ENCODE measurements at regions not wholly inside any gene's neighbourhood (a gene's known extent, or its start where the extent isn't known, plus 50 kb on each side); places are given as distances from the start of the nearest gene placed in this dataset.
"Not testable (repeated sequence)": the region's sequence is repeated elsewhere in the genome, so short reads cannot be mapped to it uniquely, and the experiment has no call there.

GRCh38 chr6:8846680-8847079, 411.3 kb upstream of the SLC35B3 start:
- H3K4me1 ChIP-seq (ENCODE audit: insufficient read depth); H3K4me3 ChIP-seq (ENCODE audit: low read depth, low read length); DNase-seq (ENCODE audit: extremely low spot score); H3K36me3 ChIP-seq (ENCODE audit: insufficient read depth); H3K27ac ChIP-seq (ENCODE audit: low read depth): not testable (repeated sequence)
- 94% methylated on average over 6 of the region's 6 CpGs for WGBS

- no peak overlapping the region for H3K4me3 ChIP-seq (ENCODE audit: low read depth, low read length)
- no peak overlapping the region for H3K27ac ChIP-seq (ENCODE audit: low read depth)
- WGBS: 72% methylated on average over 5 of the region's 5 CpGs
- DNase-seq (ENCODE audit: extremely low spot score): no peak
- H3K36me3 ChIP-seq (ENCODE audit: insufficient read depth): no peaks in the 10 kb centered on the region
- H3K4me1 ChIP-seq (ENCODE audit: insufficient read depth): no peaks in the 10 kb centered on the region
Observed at GRCh38 chr6:8845690-8846089, 410.3 kb upstream of the SLC35B3 start.

- Histone ChIP-seq H3K27ac (ENCODE audit: low read depth) (no peak overlapping the region), H3K36me3 (ENCODE audit: insufficient read depth) (no peaks in the 10 kb centered on the region), H3K4me1 (ENCODE audit: insufficient read depth) (no peaks in the 10 kb centered on the region), H3K4me3 (ENCODE audit: low read depth, low read length) (no peak overlapping the region)
- no peak for DNase-seq (ENCODE audit: extremely low spot score)
Observed at GRCh38 chr6:8844968-8845367, 409.6 kb upstream of the SLC35B3 start.

GRCh38 chr6:8839626-8840025, 404.3 kb upstream of the SLC35B3 start:
- 79% methylated on average over 7 of the region's 7 CpGs for whole genome bisulfite sequencing

GRCh38 chr6:8837343-8837742, 402.0 kb upstream of the SLC35B3 start:
- Histone ChIP-seq H3K36me3 (ENCODE audit: insufficient read depth) (no peaks in the 10 kb centered on the region), H3K4me1 (ENCODE audit: insufficient read depth) (no peaks in the 10 kb centered on the region), H3K27ac (ENCODE audit: low read depth) (no peak overlapping the region), H3K4me3 (ENCODE audit: low read depth, low read length) (no peak overlapping the region)
- no peak for DNase-seq (ENCODE audit: extremely low spot score)
- WGBS: 81% methylated on average over 2 of the region's 2 CpGs

More at GRCh38 chr6:8839626-8840025, 404.3 kb upstream of the SLC35B3 start:
- H3K4me1 ChIP-seq (ENCODE audit: insufficient read depth): no peaks in the 10 kb centered on the region
- no peak overlapping the region for H3K27ac ChIP-seq (ENCODE audit: low read depth)
- H3K4me3 ChIP-seq (ENCODE audit: low read depth, low read length): no peak overlapping the region
- H3K36me3 ChIP-seq (ENCODE audit: insufficient read depth): no peaks in the 10 kb centered on the region
- DNase-seq (ENCODE audit: extremely low spot score): no peak

- DNase-seq (ENCODE audit: extremely low spot score); H3K27ac ChIP-seq (ENCODE audit: low read depth); H3K36me3 ChIP-seq (ENCODE audit: insufficient read depth); H3K4me3 ChIP-seq (ENCODE audit: low read depth, low read length); H3K4me1 ChIP-seq (ENCODE audit: insufficient read depth): not testable (repeated sequence)
- 97% methylated on average over 3 of the region's 3 CpGs for WGBS
Observed at GRCh38 chr6:8832695-8833094, 397.4 kb upstream of the SLC35B3 start.

- Histone ChIP-seq H3K4me1 (ENCODE audit: insufficient read depth) (no peaks in the 10 kb centered on the region), H3K4me3 (ENCODE audit: low read depth, low read length) (no peak overlapping the region), H3K36me3 (ENCODE audit: insufficient read depth) (no peaks in the 10 kb centered on the region), H3K27ac (ENCODE audit: low read depth) (no peak overlapping the region)
- 91% methylated on average over 11 of the region's 11 CpGs for WGBS
- DNase-seq (ENCODE audit: extremely low spot score): no peak
Observed at GRCh38 chr6:8831366-8832152, 396.2 kb upstream of the SLC35B3 start.

GRCh38 chr6:8830794-8831193, 395.4 kb upstream of the SLC35B3 start:
- no peaks in the 10 kb centered on the region for H3K4me1 ChIP-seq (ENCODE audit: insufficient read depth)
- no peak overlapping the region for H3K27ac ChIP-seq (ENCODE audit: low read depth)
- H3K4me3 ChIP-seq (ENCODE audit: low read depth, low read length): no peak overlapping the region
- 50% methylated on average over 1 of the region's 1 CpG for WGBS
- DNase-seq (ENCODE audit: extremely low spot score): no peak
- no peaks in the 10 kb centered on the region for H3K36me3 ChIP-seq (ENCODE audit: insufficient read depth)

GRCh38 chr6:8829796-8830195, 394.5 kb upstream of the SLC35B3 start:
- WGBS: 56% methylated on average over 5 of the region's 5 CpGs
- no peak overlapping the region for H3K4me3 ChIP-seq (ENCODE audit: low read depth, low read length)

GRCh38 chr6:8829296-8829695, 394.0 kb upstream of the SLC35B3 start:
- H3K4me1 ChIP-seq (ENCODE audit: insufficient read depth): no peaks in the 10 kb centered on the region
- WGBS: 80% methylated on average over 4 of the region's 4 CpGs
- no peak for DNase-seq (ENCODE audit: extremely low spot score)
- no peaks in the 10 kb centered on the region for H3K36me3 ChIP-seq (ENCODE audit: insufficient read depth)
- H3K27ac ChIP-seq (ENCODE audit: low read depth): no peak overlapping the region
- no peak overlapping the region for H3K4me3 ChIP-seq (ENCODE audit: low read depth, low read length)

More at GRCh38 chr6:8829796-8830195, 394.5 kb upstream of the SLC35B3 start:
- Histone ChIP-seq H3K36me3 (ENCODE audit: insufficient read depth) (no peaks in the 10 kb centered on the region), H3K4me1 (ENCODE audit: insufficient read depth) (no peaks in the 10 kb centered on the region), H3K27ac (ENCODE audit: low read depth) (no peak overlapping the region)
- DNase-seq (ENCODE audit: extremely low spot score): no peak

GRCh38 chr6:8828376-8828775, 393.0 kb upstream of the SLC35B3 start:
- WGBS: 96% methylated on average over 4 of the region's 4 CpGs
- no peaks in the 10 kb centered on the region for H3K4me1 ChIP-seq (ENCODE audit: insufficient read depth)
- no peak for DNase-seq (ENCODE audit: extremely low spot score)
- no peak overlapping the region for H3K4me3 ChIP-seq (ENCODE audit: low read depth, low read length)
- no peak overlapping the region for H3K27ac ChIP-seq (ENCODE audit: low read depth)
- H3K36me3 ChIP-seq (ENCODE audit: insufficient read depth): no peaks in the 10 kb centered on the region

- no peak for DNase-seq (ENCODE audit: extremely low spot score)
- Histone ChIP-seq H3K4me3 (ENCODE audit: low read depth, low read length) (no peak overlapping the region), H3K36me3 (ENCODE audit: insufficient read depth) (no peaks in the 10 kb centered on the region), H3K27ac (ENCODE audit: low read depth) (no peak overlapping the region), H3K4me1 (ENCODE audit: insufficient read depth) (no peaks in the 10 kb centered on the region)
Observed at GRCh38 chr6:8825726-8826125, 390.4 kb upstream of the SLC35B3 start.

- DNase-seq (ENCODE audit: extremely low spot score): no peak
- Histone ChIP-seq H3K4me1 (ENCODE audit: insufficient read depth) (no peaks in the 10 kb centered on the region), H3K4me3 (ENCODE audit: low read depth, low read length) (no peak overlapping the region), H3K36me3 (ENCODE audit: insufficient read depth) (no peaks in the 10 kb centered on the region), H3K27ac (ENCODE audit: low read depth) (no peak overlapping the region)
- WGBS: 79% methylated on average over 3 of the region's 3 CpGs
Observed at GRCh38 chr6:8821981-8822381, 386.6 kb upstream of the SLC35B3 start.

GRCh38 chr6:8820313-8820712, 385.0 kb upstream of the SLC35B3 start:
- no peak for DNase-seq (ENCODE audit: extremely low spot score)
- Histone ChIP-seq H3K27ac (ENCODE audit: low read depth) (no peak overlapping the region), H3K4me3 (ENCODE audit: low read depth, low read length) (no peak overlapping the region), H3K4me1 (ENCODE audit: insufficient read depth) (no peaks in the 10 kb centered on the region), H3K36me3 (ENCODE audit: insufficient read depth) (no peaks in the 10 kb centered on the region)

- H3K36me3 ChIP-seq (ENCODE audit: insufficient read depth): no peaks in the 10 kb centered on the region
- H3K27ac ChIP-seq (ENCODE audit: low read depth): no peak overlapping the region
- 25% methylated on average over 5 of the region's 5 CpGs for WGBS
- no peak overlapping the region for H3K4me3 ChIP-seq (ENCODE audit: low read depth, low read length)
- no peak for DNase-seq (ENCODE audit: extremely low spot score)
- no peaks in the 10 kb centered on the region for H3K4me1 ChIP-seq (ENCODE audit: insufficient read depth)
Observed at GRCh38 chr6:8819446-8819845, 384.1 kb upstream of the SLC35B3 start.
